ENCODE measurements at regions not wholly inside any gene's neighbourhood (a gene's known extent, or its start where the extent isn't known, plus 50 kb on each side); places are given as distances from the start of the nearest gene placed in this dataset.

DNA sequence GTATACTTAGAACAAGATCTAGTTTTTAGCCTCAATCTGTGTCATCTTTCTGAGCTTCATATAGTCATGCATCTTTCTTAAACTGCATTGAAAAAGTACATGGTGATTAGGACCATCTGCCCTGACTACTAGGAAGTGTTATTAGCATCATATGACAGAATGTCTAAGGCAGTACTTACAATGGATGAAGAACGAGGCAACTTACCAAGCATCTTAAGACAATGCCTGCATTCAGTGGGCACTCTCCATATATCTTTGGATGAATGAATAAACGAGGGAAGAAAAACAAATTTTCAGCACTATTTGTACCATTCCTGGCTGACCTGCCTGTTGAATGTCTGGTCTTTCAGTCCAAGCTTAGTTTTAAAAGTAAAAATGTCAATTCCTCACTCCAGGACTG, 185.4 kb upstream of the EPHA3 start:
- H3K36me3 ChIP-seq (ENCODE audit: control insufficient read depth, insufficient read depth, low read length), result no peaks in the 10 kb centered on the region
- H2AK5ac ChIP-seq (ENCODE audit: low read depth, low read length), result no peak overlapping the region
- intact Hi-C loops (cut with micrococcal nuclease) (no loop called here), in situ Hi-C loops (cut with MboI; ENCODE audit: low sequenced_read_pairs) (no loop called here), dilution Hi-C loops (cut with HindIII; ENCODE audit: low sequenced_read_pairs, unreplicated experiment) (no loop called here)
- H2BK120ac ChIP-seq (ENCODE audit: low read depth, low read length), result no peak overlapping the region
- BruUV-seq (replicated peaks), result no TSS peak
- H4K20me1 ChIP-seq (ENCODE audit: insufficient read depth, low read length), result no peaks in the 10 kb centered on the region
- TF ChIP-seq CHD1 (IDR thresholded peaks at IDR 0.05; ENCODE audit: low read depth, low read length) (no peak), MAZ (IDR thresholded peaks at IDR 0.05; ENCODE audit: borderline replicate concordance, low read depth, low read length) (no peak), BHLHE40 (IDR thresholded peaks at IDR 0.05; ENCODE audit: low read depth, low read length) (no peak), RFX5 (IDR thresholded peaks at IDR 0.05; ENCODE audit: low read depth, low read length) (no peak), RCOR1 (IDR thresholded peaks at IDR 0.05; ENCODE audit: insufficient replicate concordance, low read length) (no peak)
- POLR2A ChIA-PET (ENCODE audit: unreplicated experiment), result no interaction called here
- WGBS, 2 experiments (ENCODE audit: extremely low coverage in 2 of 2, insufficient read length in 1 of 2), result no CpG with 5 or more reads among the region's 2 CpGs
- H3K27me3 ChIP-seq (ENCODE audit: control insufficient read depth, insufficient read depth, low read length), result no peaks in the 10 kb centered on the region
- DNase-seq, result no peak
- H4K8ac ChIP-seq (ENCODE audit: low read depth in 2 of 2, low read length in 2 of 2), result no peak overlapping the region
- no peak overlapping the region for H3K9ac ChIP-seq (ENCODE audit: low read depth, low read length)
- no peak overlapping the region for H3K56ac ChIP-seq (ENCODE audit: extremely low read depth, insufficient read depth, low read length)
- CTCF ChIA-PET, result interaction anchor here (1.1 kb wide), 1 partner anchor 10 kb away, joined by 3 read pairs; no protein-coding TSS in a partner anchor
- H4K5ac ChIP-seq (ENCODE audit: low read depth, low read length), result no peak overlapping the region
- no peak overlapping the region for H3K4ac ChIP-seq (ENCODE audit: low read depth, low read length)
- no peaks in the 10 kb centered on the region for H3K9me1 ChIP-seq (ENCODE audit: insufficient read depth, low read length)
- no peak overlapping the region for H4K91ac ChIP-seq (ENCODE audit: insufficient read depth, low read depth, low read length)
- H2BK20ac ChIP-seq (ENCODE audit: low read depth, low read length), result no peak overlapping the region
- ATAC-seq (ENCODE audit: low read depth), result no peak
- H3K18ac ChIP-seq (ENCODE audit: low read depth, low read length), result no peak overlapping the region
- H2AFZ ChIP-seq (replicated peaks; ENCODE audit: low read length, poor library complexity), result no peak overlapping the region
- H3K79me1 ChIP-seq (ENCODE audit: low read depth in 1 of 2, low read length in 2 of 2), result no peaks in the 10 kb centered on the region
- no peak overlapping the region for H3K14ac ChIP-seq (replicated peaks; ENCODE audit: low read depth, low read length)
- no peak overlapping the region for H2AK9ac ChIP-seq (replicated peaks; ENCODE audit: low read depth, low read length, poor library complexity)
- no peak overlapping the region for H3K4me2 ChIP-seq (ENCODE audit: low read depth, low read length)
- H2BK15ac ChIP-seq (ENCODE audit: low read depth, low read length), result no peak overlapping the region
- H2BK5ac ChIP-seq (ENCODE audit: low read depth, low read length, poor library complexity, severe bottlenecking), result no peak overlapping the region
- no peak overlapping the region for H3K27ac ChIP-seq (ENCODE audit: insufficient read depth, low read length)
- no peak overlapping the region for H3K4me3 ChIP-seq (ENCODE audit: insufficient read depth, low read depth, low read length)
- no peak overlapping the region for H3K23ac ChIP-seq (ENCODE audit: low read depth, low read length)
- H3K4me1 ChIP-seq (ENCODE audit: control insufficient read depth, insufficient read depth, low read length), result no peaks in the 10 kb centered on the region
- H3K9me3 ChIP-seq (ENCODE audit: control insufficient read depth, insufficient read depth, low read length), result no peaks in the 10 kb centered on the region

All from IMR-90 (cell line).